ENCODE measurements at regions not wholly inside any gene's neighbourhood (a gene's known extent, or its start where the extent isn't known, plus 50 kb on each side); places are given as distances from the start of the nearest gene placed in this dataset.
"Not testable (repeated sequence)": the region's sequence is repeated elsewhere in the genome, so short reads cannot be mapped to it uniquely, and the experiment has no call there.

- not testable (repeated sequence) for FAIRE-seq
These were observed 1319.1 kb downstream of the RPIA start for GRCh38 chr2:90010442-90011100.

GRCh38 chr2:90011101-90011443, 1319.6 kb downstream of the RPIA start:
- H3K36me3 ChIP-seq (ENCODE audit: control insufficient read depth in 2 of 2, extremely low read depth in 1 of 2, insufficient read depth in 2 of 2, low read length in 2 of 2); H3K27me3 ChIP-seq (ENCODE audit: control insufficient read depth, extremely low read depth, insufficient read depth, low read length); H3K4me3 ChIP-seq (ENCODE audit: control insufficient read depth in 2 of 3, extremely low read depth in 1 of 3, insufficient read depth in 2 of 3, low read depth in 1 of 3, low read length in 3 of 3); H4K20me1 ChIP-seq (ENCODE audit: control insufficient read depth, extremely low read depth, insufficient read depth, low read length); H3K27ac ChIP-seq (ENCODE audit: control insufficient read depth, insufficient read depth, low read length); H3K79me2 ChIP-seq (ENCODE audit: control insufficient read depth, insufficient read depth, low read length); H3K9ac ChIP-seq (ENCODE audit: control insufficient read depth, extremely low read depth, insufficient read depth, low read length); dilution Hi-C loops (cut with MboI; ENCODE audit: extremely low pct_ligation_motif_present, low sequenced_read_pairs); H3K9me1 ChIP-seq (ENCODE audit: control insufficient read depth, extremely low read depth, insufficient read depth, low read length); H3K4me1 ChIP-seq (ENCODE audit: control insufficient read depth, extremely low read depth, insufficient read depth, low read length); H3K4me2 ChIP-seq (ENCODE audit: control insufficient read depth, extremely low read depth, insufficient read depth, low read depth, low read length); H3K9me3 ChIP-seq (ENCODE audit: control insufficient read depth, low read depth, low read length); FAIRE-seq; DNase-seq (ENCODE audit: low read depth, low spot score); H2AFZ ChIP-seq (ENCODE audit: control insufficient read depth, low read length): not testable (repeated sequence)

More at GRCh38 chr2:90010442-90011100, 1319.1 kb downstream of the RPIA start:
- H3K9ac ChIP-seq (ENCODE audit: control insufficient read depth, extremely low read depth, insufficient read depth, low read length); DNase-seq (ENCODE audit: low read depth, low spot score); H3K27ac ChIP-seq (ENCODE audit: control insufficient read depth, insufficient read depth, low read length); H4K20me1 ChIP-seq (ENCODE audit: control insufficient read depth, extremely low read depth, insufficient read depth, low read length); H3K36me3 ChIP-seq (ENCODE audit: control insufficient read depth in 2 of 2, extremely low read depth in 1 of 2, insufficient read depth in 2 of 2, low read length in 2 of 2); H3K27me3 ChIP-seq (ENCODE audit: control insufficient read depth, extremely low read depth, insufficient read depth, low read length); H3K79me2 ChIP-seq (ENCODE audit: control insufficient read depth, insufficient read depth, low read length); H3K4me3 ChIP-seq (ENCODE audit: control insufficient read depth in 2 of 3, extremely low read depth in 1 of 3, insufficient read depth in 2 of 3, low read depth in 1 of 3, low read length in 3 of 3); dilution Hi-C loops (cut with MboI; ENCODE audit: extremely low pct_ligation_motif_present, low sequenced_read_pairs); H3K4me2 ChIP-seq (ENCODE audit: control insufficient read depth, extremely low read depth, insufficient read depth, low read depth, low read length); H2AFZ ChIP-seq (ENCODE audit: control insufficient read depth, low read length); H3K9me1 ChIP-seq (ENCODE audit: control insufficient read depth, extremely low read depth, insufficient read depth, low read length); H3K4me1 ChIP-seq (ENCODE audit: control insufficient read depth, extremely low read depth, insufficient read depth, low read length); H3K9me3 ChIP-seq (ENCODE audit: control insufficient read depth, low read depth, low read length): not testable (repeated sequence)

- FAIRE-seq; H3K79me2 ChIP-seq (ENCODE audit: control insufficient read depth, insufficient read depth, low read length); H4K20me1 ChIP-seq (ENCODE audit: control insufficient read depth, extremely low read depth, insufficient read depth, low read length); H3K4me3 ChIP-seq (ENCODE audit: control insufficient read depth in 2 of 3, extremely low read depth in 1 of 3, insufficient read depth in 2 of 3, low read depth in 1 of 3, low read length in 3 of 3); dilution Hi-C loops (cut with MboI; ENCODE audit: extremely low pct_ligation_motif_present, low sequenced_read_pairs); H3K27me3 ChIP-seq (ENCODE audit: control insufficient read depth, extremely low read depth, insufficient read depth, low read length); H2AFZ ChIP-seq (ENCODE audit: control insufficient read depth, low read length); H3K4me2 ChIP-seq (ENCODE audit: control insufficient read depth, extremely low read depth, insufficient read depth, low read depth, low read length); H3K36me3 ChIP-seq (ENCODE audit: control insufficient read depth in 2 of 2, extremely low read depth in 1 of 2, insufficient read depth in 2 of 2, low read length in 2 of 2); DNase-seq (ENCODE audit: low read depth, low spot score); H3K9me1 ChIP-seq (ENCODE audit: control insufficient read depth, extremely low read depth, insufficient read depth, low read length); H3K4me1 ChIP-seq (ENCODE audit: control insufficient read depth, extremely low read depth, insufficient read depth, low read length); H3K9me3 ChIP-seq (ENCODE audit: control insufficient read depth, low read depth, low read length); H3K27ac ChIP-seq (ENCODE audit: control insufficient read depth, insufficient read depth, low read length); H3K9ac ChIP-seq (ENCODE audit: control insufficient read depth, extremely low read depth, insufficient read depth, low read length): not testable (repeated sequence)
These were observed 1328.4 kb downstream of the RPIA start for GRCh38 chr2:90019908-90020307.

GRCh38 chr2:90021234-90021633, 1329.8 kb downstream of the RPIA start:
- H3K9ac ChIP-seq (ENCODE audit: control insufficient read depth, extremely low read depth, insufficient read depth, low read length); DNase-seq (ENCODE audit: low read depth, low spot score); H3K9me3 ChIP-seq (ENCODE audit: control insufficient read depth, low read depth, low read length); H3K4me3 ChIP-seq (ENCODE audit: control insufficient read depth in 2 of 3, extremely low read depth in 1 of 3, insufficient read depth in 2 of 3, low read depth in 1 of 3, low read length in 3 of 3); H3K27me3 ChIP-seq (ENCODE audit: control insufficient read depth, extremely low read depth, insufficient read depth, low read length); H3K4me1 ChIP-seq (ENCODE audit: control insufficient read depth, extremely low read depth, insufficient read depth, low read length); H3K9me1 ChIP-seq (ENCODE audit: control insufficient read depth, extremely low read depth, insufficient read depth, low read length); H3K36me3 ChIP-seq (ENCODE audit: control insufficient read depth in 2 of 2, extremely low read depth in 1 of 2, insufficient read depth in 2 of 2, low read length in 2 of 2); H4K20me1 ChIP-seq (ENCODE audit: control insufficient read depth, extremely low read depth, insufficient read depth, low read length); FAIRE-seq; dilution Hi-C loops (cut with MboI; ENCODE audit: extremely low pct_ligation_motif_present, low sequenced_read_pairs); H2AFZ ChIP-seq (ENCODE audit: control insufficient read depth, low read length); H3K4me2 ChIP-seq (ENCODE audit: control insufficient read depth, extremely low read depth, insufficient read depth, low read depth, low read length); H3K79me2 ChIP-seq (ENCODE audit: control insufficient read depth, insufficient read depth, low read length); H3K27ac ChIP-seq (ENCODE audit: control insufficient read depth, insufficient read depth, low read length): not testable (repeated sequence)

- dilution Hi-C loops (cut with MboI; ENCODE audit: extremely low pct_ligation_motif_present, low sequenced_read_pairs); H4K20me1 ChIP-seq (ENCODE audit: control insufficient read depth, extremely low read depth, insufficient read depth, low read length); H3K79me2 ChIP-seq (ENCODE audit: control insufficient read depth, insufficient read depth, low read length); H3K36me3 ChIP-seq (ENCODE audit: control insufficient read depth in 2 of 2, extremely low read depth in 1 of 2, insufficient read depth in 2 of 2, low read length in 2 of 2); H3K4me3 ChIP-seq (ENCODE audit: control insufficient read depth in 2 of 3, extremely low read depth in 1 of 3, insufficient read depth in 2 of 3, low read depth in 1 of 3, low read length in 3 of 3); H3K27ac ChIP-seq (ENCODE audit: control insufficient read depth, insufficient read depth, low read length); H3K27me3 ChIP-seq (ENCODE audit: control insufficient read depth, extremely low read depth, insufficient read depth, low read length); H3K9me1 ChIP-seq (ENCODE audit: control insufficient read depth, extremely low read depth, insufficient read depth, low read length); H3K9ac ChIP-seq (ENCODE audit: control insufficient read depth, extremely low read depth, insufficient read depth, low read length); H3K9me3 ChIP-seq (ENCODE audit: control insufficient read depth, low read depth, low read length); H3K4me1 ChIP-seq (ENCODE audit: control insufficient read depth, extremely low read depth, insufficient read depth, low read length); DNase-seq (ENCODE audit: low read depth, low spot score); H3K4me2 ChIP-seq (ENCODE audit: control insufficient read depth, extremely low read depth, insufficient read depth, low read depth, low read length); H2AFZ ChIP-seq (ENCODE audit: control insufficient read depth, low read length): not testable (repeated sequence)
- FAIRE-seq: peak; percentile 81
These were observed 1335.8 kb downstream of the RPIA start for GRCh38 chr2:90027231-90027643.

All from keratinocyte (primary cell).